Suprapubic skin (tissue), 3 donors: ENCODE measurements at regions not wholly inside any gene's neighbourhood (a gene's known extent, or its start where the extent isn't known, plus 50 kb on each side); places are given as distances from the start of the nearest gene placed in this dataset.

ENCODE experiments used
- CTCF ChIP-seq, 2 donors: fragments of 200-600 bp in 1 of 2; fragments of 450-650 bp in 1 of 2; sonication (generic) in 1 of 2; IDR thresholded peaks; one replicate each; pipeline ENCODE4 v1.5.1; 2016 to 2019; ENCODE audit warnings: antibody characterized with exemption in 2 of 2, mild to moderate bottlenecking in 1 of 2, moderate library complexity in 1 of 2
- POLR2A ChIP-seq, 2 donors: fragments of 450-650 bp; IDR thresholded peaks; one replicate each; pipeline ENCODE4 v1.6.1; 2017; ENCODE audit warnings: antibody characterized with exemption in 2 of 2, mild to moderate bottlenecking in 2 of 2, moderate library complexity in 2 of 2

GRCh38 chr11:69995697-69996096, 82.4 kb upstream of the ANO1 start:
- TF ChIP-seq CTCF (IDR thresholded peaks at IDR 0.05), result no peak
- no peak for TF ChIP-seq POLR2A (IDR thresholded peaks at IDR 0.05)
